Mesenchymal stem cell (in vitro differentiated cells and primary cell): ENCODE measurements at regions not wholly inside any gene's neighbourhood (a gene's known extent, or its start where the extent isn't known, plus 50 kb on each side); places are given as distances from the start of the nearest gene placed in this dataset.
A peak's percentile ranks its signal among the peaks of the same experiment; 100 is the strongest.

ENCODE experiments used
- DNase-seq: peaks from one replicate; pipeline ENCODE4 v3.0.0-alpha.2; 2013
- H2AFZ ChIP-seq: one replicate; pipeline ENCODE4 v1.6.1; 2013; ENCODE audit warnings: low read depth, mild to moderate bottlenecking, control low read depth, inconsistent platforms, low read length, moderate library complexity
- H2AK5ac ChIP-seq: 2 replicates; pipeline ENCODE4 v1.6.1; 2013; ENCODE audit warnings: low read length, moderate library complexity, mild to moderate bottlenecking, inconsistent platforms; ENCODE audit not compliant: severe bottlenecking
- H2BK120ac ChIP-seq: one replicate; pipeline ENCODE4 v1.6.1; 2013; ENCODE audit warnings: low read depth, mild to moderate bottlenecking, inconsistent platforms, low read length, moderate library complexity
- H2BK12ac ChIP-seq, 2 experiments: one replicate each; pipeline ENCODE4 v1.6.1; 2013; ENCODE audit warnings: inconsistent platforms in 2 of 2, low read length in 2 of 2, mild to moderate bottlenecking in 2 of 2, moderate library complexity in 2 of 2, control low read depth in 1 of 2
- H2BK15ac ChIP-seq: one replicate; pipeline ENCODE4 v1.6.1; 2013; ENCODE audit warnings: mild to moderate bottlenecking, low read depth, inconsistent platforms; ENCODE audit not compliant: poor library complexity, severe bottlenecking
- H2BK5ac ChIP-seq: 2 replicates; pipeline ENCODE4 v1.6.1; 2013; ENCODE audit warnings: low read depth, mild to moderate bottlenecking, low read length, control low read depth, inconsistent platforms; ENCODE audit not compliant: poor library complexity, severe bottlenecking
- H3K14ac ChIP-seq, 2 experiments: one replicate each; pipeline ENCODE4 v1.6.1; 2013; ENCODE audit warnings: inconsistent platforms in 2 of 2, low read length in 2 of 2, control low read depth in 1 of 2, mild to moderate bottlenecking in 1 of 2, moderate library complexity in 1 of 2
- H3K18ac ChIP-seq, 2 experiments: one replicate each; pipeline ENCODE4 v1.6.1; 2013; ENCODE audit warnings: inconsistent platforms in 2 of 2, low read length in 2 of 2, control low read depth in 1 of 2, low read depth in 1 of 2, mild to moderate bottlenecking in 1 of 2
- H3K23ac ChIP-seq, 2 experiments: one replicate each; pipeline ENCODE4 v1.6.1; 2013; ENCODE audit warnings: inconsistent platforms in 2 of 2, low read length in 2 of 2, mild to moderate bottlenecking in 2 of 2, moderate library complexity in 2 of 2, control low read depth in 1 of 2
- H3K27ac ChIP-seq: 2 replicates; pipeline ENCODE4 v1.5.1; 2013; ENCODE audit warnings: mild to moderate bottlenecking, moderate library complexity, low read length, control low read depth, inconsistent platforms; ENCODE audit not compliant: poor library complexity, severe bottlenecking
- H3K27me3 ChIP-seq, 2 experiments: 2 replicates each; pipeline versions ENCODE4 v1.6.1 to v1.7.0; 2013; ENCODE audit warnings: low read length in 2 of 2, mild to moderate bottlenecking in 2 of 2, moderate library complexity in 2 of 2, control low read depth in 1 of 2, inconsistent platforms in 1 of 2; ENCODE audit not compliant: control insufficient read depth in 1 of 2, insufficient read depth in 1 of 2
- H3K36me3 ChIP-seq, 2 experiments: 2 replicates each; pipeline versions ENCODE4 v1.6.1 to v1.7.0; 2013; ENCODE audit warnings: low read length in 2 of 2, control low read depth in 1 of 2, inconsistent platforms in 1 of 2, low read depth in 1 of 2, mild to moderate bottlenecking in 1 of 2; ENCODE audit not compliant: insufficient read depth in 2 of 2, control insufficient read depth in 1 of 2
- H3K4ac ChIP-seq, 2 experiments: one replicate each; pipeline ENCODE4 v1.6.1; 2013; ENCODE audit warnings: inconsistent platforms in 2 of 2, low read length in 2 of 2, mild to moderate bottlenecking in 2 of 2, moderate library complexity in 2 of 2, control low read depth in 1 of 2, low read depth in 1 of 2
- H3K4me1 ChIP-seq: 2 replicates; pipeline ENCODE4 v1.6.1; 2013; ENCODE audit warnings: low read depth, low read length, control low read depth; ENCODE audit not compliant: control insufficient read depth, insufficient read depth
- H3K4me2 ChIP-seq: 2 replicates; pipeline ENCODE4 v1.6.1; 2013; ENCODE audit warnings: low read length, mild to moderate bottlenecking, inconsistent platforms; ENCODE audit not compliant: poor library complexity, severe bottlenecking
- H3K4me3 ChIP-seq, 2 experiments: 2 replicates each; pipeline versions ENCODE4 v1.5.1 to v1.7.0; 2013; ENCODE audit warnings: low read length in 2 of 2, mild to moderate bottlenecking in 2 of 2, control low read depth in 1 of 2, low read depth in 1 of 2; ENCODE audit not compliant: insufficient read depth in 1 of 2
- H3K79me1 ChIP-seq: replicated peaks from 2 replicates; pipeline ENCODE4 v1.6.1; 2013; ENCODE audit warnings: mild to moderate bottlenecking, control low read depth, low read length, inconsistent platforms; ENCODE audit not compliant: poor library complexity, severe bottlenecking
- H3K9ac ChIP-seq: 2 replicates; pipeline ENCODE4 v1.7.0; 2013; ENCODE audit warnings: mild to moderate bottlenecking, low read length, moderate library complexity
- H3K9me3 ChIP-seq: 2 replicates; pipeline ENCODE4 v1.7.0; 2013; ENCODE audit warnings: mild to moderate bottlenecking, low read length; ENCODE audit not compliant: control insufficient read depth
- H4K8ac ChIP-seq: one replicate; pipeline ENCODE4 v1.6.1; 2013; ENCODE audit warnings: inconsistent platforms, mild to moderate bottlenecking, low read length, moderate library complexity
- H4K91ac ChIP-seq: one replicate; pipeline ENCODE4 v1.6.1; 2013; ENCODE audit warnings: mild to moderate bottlenecking, low read length, inconsistent platforms
- WGBS: methylation state at CpG from one replicate; pipeline ENCODE4 v1.1.7; 2013; ENCODE audit warnings: mixed read lengths; 5-methylcytosine and 5-hydroxymethylcytosine counted together

GRCh38 chr1:235017719-235018118 is 110.9 kb downstream of the TOMM20 start:
- Histone ChIP-seq H3K4me2 (no peak overlapping the region), H2BK12ac (no peak overlapping the region), H3K4me1 (peaks cover 2% of the 10 kb centered on the region), H3K18ac (no peak overlapping the region), H2BK15ac (no peak overlapping the region), H3K23ac (no peak overlapping the region), H3K4me3 (no peak overlapping the region), H3K79me1 (no peaks in the 10 kb centered on the region), H3K4ac (no peak overlapping the region), H2BK5ac (no peak overlapping the region), H3K9ac (peak overlapping the region; percentile 27), H4K8ac (no peak overlapping the region), H3K36me3 (no peaks in the 10 kb centered on the region), H3K14ac (no peak overlapping the region), H2AK5ac (no peak overlapping the region), H4K91ac (no peak overlapping the region), H3K9me3 (peaks cover 12% of the 10 kb centered on the region), H2AFZ (no peak overlapping the region), H2BK120ac (no peak overlapping the region), H3K27ac (peak overlapping the region; percentile 3), H3K27me3 (no peaks in the 10 kb centered on the region)
- 72% methylated on average over 2 of the region's 2 CpGs for WGBS
- peak; percentile 62 for DNase-seq

GRCh38 chr1:235017191-235017590 is 111.4 kb downstream of the TOMM20 start:
- no peak for DNase-seq
- Histone ChIP-seq H3K9me3 (peaks cover 12% of the 10 kb centered on the region), H3K27me3 (no peaks in the 10 kb centered on the region), H3K23ac (no peak overlapping the region), H2BK120ac (peak overlapping the region; percentile 77), H2AFZ (no peak overlapping the region), H2BK12ac (peak overlapping the region; percentile 17 to 75), H3K4me2 (no peak overlapping the region), H2BK5ac (no peak overlapping the region), H2AK5ac (no peak overlapping the region), H3K27ac (no peak overlapping the region), H3K4me1 (peaks cover 1% of the 10 kb centered on the region), H3K9ac (no peak overlapping the region), H3K79me1 (no peaks in the 10 kb centered on the region), H3K18ac (peak overlapping the region in 1 of 2 experiments; percentile 25), H3K14ac (no peak overlapping the region), H3K4me3 (no peak overlapping the region), H3K36me3 (no peaks in the 10 kb centered on the region), H4K8ac (no peak overlapping the region), H3K4ac (no peak overlapping the region), H2BK15ac (no peak overlapping the region), H4K91ac (no peak overlapping the region)
- 97% methylated on average over 4 of the region's 4 CpGs for WGBS

GRCh38 chr1:235015291-235015985 is 113.2 kb downstream of the TOMM20 start:
- no peak overlapping the region for H2AFZ ChIP-seq
- H3K27ac ChIP-seq: no peak overlapping the region
- no peak overlapping the region for H3K23ac ChIP-seq
- no peak overlapping the region for H3K4ac ChIP-seq
- H2AK5ac ChIP-seq: no peak overlapping the region
- H3K27me3 ChIP-seq: no peaks in the 10 kb centered on the region
- no peak overlapping the region for H2BK5ac ChIP-seq
- no peak overlapping the region for H3K4me2 ChIP-seq
- no peak overlapping the region for H3K14ac ChIP-seq
- H3K4me3 ChIP-seq: no peak overlapping the region
- peak overlapping the region; percentile 17 for H3K9ac ChIP-seq
- no peak overlapping the region for H2BK120ac ChIP-seq
- H4K8ac ChIP-seq: no peak overlapping the region
- H3K79me1 ChIP-seq: no peaks in the 10 kb centered on the region
- H3K4me1 ChIP-seq: peaks cover 8% of the 10 kb centered on the region
- peaks cover 12% of the 10 kb centered on the region for H3K9me3 ChIP-seq
- WGBS: 96% methylated on average over 5 of the region's 6 CpGs
- no peak for DNase-seq
- no peaks in the 10 kb centered on the region for H3K36me3 ChIP-seq
- no peak overlapping the region for H4K91ac ChIP-seq
- H2BK12ac ChIP-seq: no peak overlapping the region
- no peak overlapping the region for H2BK15ac ChIP-seq
- H3K18ac ChIP-seq: no peak overlapping the region

GRCh38 chr1:235014756-235015155 is 113.9 kb downstream of the TOMM20 start:
- H2AK5ac ChIP-seq: no peak overlapping the region
- H3K18ac ChIP-seq: no peak overlapping the region
- H3K14ac ChIP-seq: no peak overlapping the region
- H2BK15ac ChIP-seq: no peak overlapping the region
- H3K4me3 ChIP-seq: no peak overlapping the region
- H3K23ac ChIP-seq: no peak overlapping the region
- 100% methylated on average over 2 of the region's 2 CpGs for WGBS
- peaks cover 12% of the 10 kb centered on the region for H3K9me3 ChIP-seq
- H3K79me1 ChIP-seq: no peaks in the 10 kb centered on the region
- no peak overlapping the region for H2BK120ac ChIP-seq
- no peaks in the 10 kb centered on the region for H3K36me3 ChIP-seq
- H3K4me1 ChIP-seq: peaks cover 8% of the 10 kb centered on the region
- no peak overlapping the region for H2BK12ac ChIP-seq
- H3K27me3 ChIP-seq: no peaks in the 10 kb centered on the region
- no peak overlapping the region for H2BK5ac ChIP-seq
- no peak for DNase-seq
- no peak overlapping the region for H2AFZ ChIP-seq
- no peak overlapping the region for H3K4me2 ChIP-seq
- no peak overlapping the region for H3K9ac ChIP-seq
- H3K27ac ChIP-seq: no peak overlapping the region
- no peak overlapping the region for H4K8ac ChIP-seq
- no peak overlapping the region for H3K4ac ChIP-seq
- peak overlapping the region; percentile 18 for H4K91ac ChIP-seq
